ENCODE measurements at regions not wholly inside any gene's neighbourhood (a gene's known extent, or its start where the extent isn't known, plus 50 kb on each side); places are given as distances from the start of the nearest gene placed in this dataset.
"Not testable (repeated sequence)": the region's sequence is repeated elsewhere in the genome, so short reads cannot be mapped to it uniquely, and the experiment has no call there.

GRCh38 chr1:188689542-188689941 is 1788.1 kb downstream of the BRINP3 start:
- DNase-seq = no peak

GRCh38 chr1:188700116-188700515 is 1777.5 kb downstream of the BRINP3 start:
- no peak for DNase-seq

GRCh38 chr1:188706742-188707141 is 1770.9 kb downstream of the BRINP3 start:
- no peak for DNase-seq

GRCh38 chr1:188708795-188709535 is 1768.7 kb downstream of the BRINP3 start:
- DNase-seq = no peak

- DNase-seq = no peak
Measured at GRCh38 chr1:188715566-188715965, 1762.1 kb downstream of the BRINP3 start.

- no peak for DNase-seq
Measured at GRCh38 chr1:188719735-188720134, 1757.9 kb downstream of the BRINP3 start.

- DNase-seq = no peak
Measured at GRCh38 chr1:188723332-188724020, 1754.2 kb downstream of the BRINP3 start.

GRCh38 chr1:188729039-188729438 is 1748.6 kb downstream of the BRINP3 start:
- no peak for DNase-seq

GRCh38 chr1:188735567-188735966 is 1742.1 kb downstream of the BRINP3 start:
- no peak for DNase-seq

GRCh38 chr1:188749275-188749674 is 1728.4 kb downstream of the BRINP3 start:
- DNase-seq = not testable (repeated sequence)

- DNase-seq = not testable (repeated sequence)
Measured at GRCh38 chr1:188752027-188752426, 1725.6 kb downstream of the BRINP3 start.

- DNase-seq = not testable (repeated sequence)
Measured at GRCh38 chr1:188757747-188758146, 1719.9 kb downstream of the BRINP3 start.

- DNase-seq = no peak
Measured at GRCh38 chr1:188761226-188761625, 1716.4 kb downstream of the BRINP3 start.

GRCh38 chr1:188762166-188762743 is 1715.4 kb downstream of the BRINP3 start:
- DNase-seq = no peak

GRCh38 chr1:188763541-188763940 is 1714.1 kb downstream of the BRINP3 start:
- DNase-seq = no peak

- DNase-seq = no peak
Measured at GRCh38 chr1:188769181-188769580, 1708.5 kb downstream of the BRINP3 start.

- DNase-seq = no peak
Measured at GRCh38 chr1:188769936-188770335, 1707.7 kb downstream of the BRINP3 start.

GRCh38 chr1:188778578-188778977 is 1699.1 kb downstream of the BRINP3 start:
- no peak for DNase-seq

- DNase-seq = no peak
Measured at GRCh38 chr1:188782220-188782841, 1695.3 kb downstream of the BRINP3 start.

- DNase-seq = no peak
Measured at GRCh38 chr1:188794969-188795368, 1682.7 kb downstream of the BRINP3 start.

- not testable (repeated sequence) for DNase-seq
Measured at GRCh38 chr1:188812153-188812552, 1665.5 kb downstream of the BRINP3 start.

- not testable (repeated sequence) for DNase-seq
Measured at GRCh38 chr1:188812836-188813573, 1664.7 kb downstream of the BRINP3 start.

GRCh38 chr1:188817814-188818213 is 1659.8 kb downstream of the BRINP3 start:
- DNase-seq = no peak
